Cardiac fibroblast (primary cell): ENCODE measurements at regions not wholly inside any gene's neighbourhood (a gene's known extent, or its start where the extent isn't known, plus 50 kb on each side); places are given as distances from the start of the nearest gene placed in this dataset.

Experiments used
- DNase-seq, 2 donors: peaks; one replicate each; pipeline versions ENCODE4 v3.0.0 to v3.0.0-alpha.2; 2010; ENCODE audit warnings: low read depth in 2 of 2
- H3K4me3 ChIP-seq, 2 donors: replicated peaks in 1 of 2; 1 replicate in 1 of 2; 2 replicates in 1 of 2; pipeline ENCODE4 v1.5.1; 2011; ENCODE audit warnings: low read depth in 2 of 2, low read length in 2 of 2, mild to moderate bottlenecking in 2 of 2, moderate library complexity in 1 of 2
- TF ChIP-seq, protein P1 (sequence below): IDR thresholded peaks from one replicate; pipeline ENCODE4 v1.5.1; 2011; ENCODE audit warnings: low read depth, mild to moderate bottlenecking, low read length, inconsistent platforms

GRCh38 chr14:65832431-65833266 lies 420.1 kb downstream of the FUT8 start:
- H3K4me3 ChIP-seq: no peak overlapping the region
- peak; percentile 18 to 27 for DNase-seq
- TF ChIP-seq, protein P1, sequence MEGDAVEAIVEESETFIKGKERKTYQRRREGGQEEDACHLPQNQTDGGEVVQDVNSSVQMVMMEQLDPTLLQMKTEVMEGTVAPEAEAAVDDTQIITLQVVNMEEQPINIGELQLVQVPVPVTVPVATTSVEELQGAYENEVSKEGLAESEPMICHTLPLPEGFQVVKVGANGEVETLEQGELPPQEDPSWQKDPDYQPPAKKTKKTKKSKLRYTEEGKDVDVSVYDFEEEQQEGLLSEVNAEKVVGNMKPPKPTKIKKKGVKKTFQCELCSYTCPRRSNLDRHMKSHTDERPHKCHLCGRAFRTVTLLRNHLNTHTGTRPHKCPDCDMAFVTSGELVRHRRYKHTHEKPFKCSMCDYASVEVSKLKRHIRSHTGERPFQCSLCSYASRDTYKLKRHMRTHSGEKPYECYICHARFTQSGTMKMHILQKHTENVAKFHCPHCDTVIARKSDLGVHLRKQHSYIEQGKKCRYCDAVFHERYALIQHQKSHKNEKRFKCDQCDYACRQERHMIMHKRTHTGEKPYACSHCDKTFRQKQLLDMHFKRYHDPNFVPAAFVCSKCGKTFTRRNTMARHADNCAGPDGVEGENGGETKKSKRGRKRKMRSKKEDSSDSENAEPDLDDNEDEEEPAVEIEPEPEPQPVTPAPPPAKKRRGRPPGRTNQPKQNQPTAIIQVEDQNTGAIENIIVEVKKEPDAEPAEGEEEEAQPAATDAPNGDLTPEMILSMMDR: peak; percentile 30

- H3K4me3 ChIP-seq: no peak overlapping the region
- no peak for DNase-seq
- TF ChIP-seq, protein P1: no peak
Observed at GRCh38 chr14:65833267-65833880, 420.8 kb downstream of the FUT8 start.

GRCh38 chr14:65834051-65834450 lies 421.5 kb downstream of the FUT8 start:
- H3K4me3 ChIP-seq: no peak overlapping the region
- DNase-seq: no peak
- TF ChIP-seq, protein P1: no peak

DNA sequence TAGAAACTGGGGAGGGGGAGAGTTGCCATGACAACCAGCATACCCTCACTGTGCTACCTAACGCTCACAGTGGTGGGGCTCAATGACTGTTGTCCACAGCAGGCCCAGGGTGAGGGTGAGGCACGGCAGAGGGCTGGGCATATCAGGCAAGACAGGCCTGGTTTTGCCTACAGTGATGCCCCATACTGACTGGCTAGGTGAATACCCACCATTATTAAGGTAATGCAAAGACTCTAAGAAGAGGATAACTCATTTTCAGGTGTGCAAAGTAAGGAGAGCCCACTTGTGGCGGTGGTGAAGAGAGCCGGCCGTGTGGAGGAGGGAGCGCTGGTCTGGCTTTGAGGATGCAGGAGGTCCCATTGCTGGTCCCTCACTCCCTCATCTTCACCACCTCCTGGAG lies 422.3 kb downstream of the FUT8 start:
- no peak for DNase-seq
- TF ChIP-seq, protein P1: no peak
- no peak overlapping the region for H3K4me3 ChIP-seq

- no peak for DNase-seq
- H3K4me3 ChIP-seq: no peak overlapping the region
- TF ChIP-seq, protein P1: no peak
Observed at GRCh38 chr14:65835501-65835900, 423.0 kb downstream of the FUT8 start.

GRCh38 chr14:65838565-65838964 lies 426.0 kb downstream of the FUT8 start:
- H3K4me3 ChIP-seq: no peak overlapping the region
- DNase-seq: no peak
- TF ChIP-seq, protein P1: no peak
